ENCODE measurements at regions not wholly inside any gene's neighbourhood (a gene's known extent, or its start where the extent isn't known, plus 50 kb on each side); places are given as distances from the start of the nearest gene placed in this dataset.

DNA sequence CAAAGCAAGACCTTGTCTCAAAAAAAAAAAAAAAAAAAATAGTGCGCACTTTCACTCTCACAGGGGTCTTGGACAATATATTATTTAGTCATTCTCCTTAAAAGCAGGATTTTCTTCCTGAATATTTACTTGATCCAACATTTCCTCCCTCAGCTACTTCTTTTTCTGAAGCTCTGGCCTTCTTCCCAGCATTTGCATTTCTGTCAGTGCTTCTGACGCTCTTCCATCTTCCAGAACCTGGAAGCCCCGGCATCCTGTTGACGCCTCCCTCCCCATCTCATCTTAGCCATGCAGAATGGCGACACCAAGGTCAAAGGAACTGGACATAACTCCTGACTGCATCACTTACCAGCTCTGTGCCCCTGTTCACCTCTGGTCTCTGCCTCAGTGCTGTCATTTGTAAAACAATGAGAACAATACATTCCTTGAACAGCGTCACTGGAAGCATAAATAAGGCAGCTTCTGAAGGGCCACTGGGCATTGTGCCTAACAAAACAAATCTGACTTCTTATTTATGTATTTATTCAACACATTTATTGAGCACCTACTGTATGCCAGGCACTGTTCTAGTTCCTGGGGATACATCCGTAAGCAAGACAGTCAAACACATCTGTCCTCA, 90.9 kb upstream of the MDM1 start (continued):
- TF ChIP-seq ZBTB6 (tag by site-specific recombination; IDR thresholded peaks at IDR 0.05) (no peak), ZNF610 (tag by site-specific recombination; IDR thresholded peaks at IDR 0.05; ENCODE audit: borderline replicate concordance) (no peak), TSHZ1 (tag by site-specific recombination; IDR thresholded peaks at IDR 0.05; ENCODE audit: borderline replicate concordance) (no peak), ZNF175 (tag by site-specific recombination; IDR thresholded peaks at IDR 0.05) (no peak)
- TF ChIP-seq, protein P1, sequence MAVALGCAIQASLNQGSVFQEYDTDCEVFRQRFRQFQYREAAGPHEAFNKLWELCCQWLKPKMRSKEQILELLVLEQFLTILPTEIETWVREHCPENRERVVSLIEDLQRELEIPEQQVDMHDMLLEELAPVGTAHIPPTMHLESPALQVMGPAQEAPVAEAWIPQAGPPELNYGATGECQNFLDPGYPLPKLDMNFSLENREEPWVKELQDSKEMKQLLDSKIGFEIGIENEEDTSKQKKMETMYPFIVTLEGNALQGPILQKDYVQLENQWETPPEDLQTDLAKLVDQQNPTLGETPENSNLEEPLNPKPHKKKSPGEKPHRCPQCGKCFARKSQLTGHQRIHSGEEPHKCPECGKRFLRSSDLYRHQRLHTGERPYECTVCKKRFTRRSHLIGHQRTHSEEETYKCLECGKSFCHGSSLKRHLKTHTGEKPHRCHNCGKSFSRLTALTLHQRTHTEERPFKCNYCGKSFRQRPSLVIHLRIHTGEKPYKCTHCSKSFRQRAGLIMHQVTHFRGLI (tag by site-specific recombination; IDR thresholded peaks at IDR 0.05): no peak

DNA sequence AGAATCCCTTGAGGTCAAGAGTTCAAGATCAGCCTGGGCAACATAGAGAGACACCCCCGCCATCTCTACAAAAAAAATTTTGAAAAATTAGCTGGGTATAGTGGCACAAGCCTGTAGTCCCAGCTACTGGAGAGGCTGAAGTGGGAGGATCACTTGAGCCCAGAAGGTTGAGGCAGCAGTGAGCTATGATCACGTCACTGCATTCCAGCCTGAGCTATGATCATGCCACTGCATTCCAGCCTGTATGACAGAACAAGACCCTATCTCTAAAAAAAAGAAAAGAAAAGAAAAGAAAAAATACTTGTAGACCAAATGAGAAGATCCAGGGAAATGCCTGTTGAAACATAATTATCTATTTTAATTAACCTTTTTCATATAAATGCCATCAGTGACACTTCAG, 93.8 kb upstream of the MDM1 start:
- TF ChIP-seq SP2 (tag by site-specific recombination; IDR thresholded peaks at IDR 0.05) (no peak), TRIM28 (IDR thresholded peaks at IDR 0.05; ENCODE audit: borderline replicate concordance, low read length) (no peak)
- no peak overlapping the region for H3K27ac ChIP-seq (ENCODE audit: extremely low read depth, low read depth, low read length)
- POLR2A ChIA-PET: no interaction called here

GRCh38 chr12:68428211-68428610, 96.0 kb upstream of the MDM1 start:
- TF ChIP-seq KLF1 (tag by site-specific recombination; IDR thresholded peaks at IDR 0.05) (no peak), ZBTB7A (tag by site-specific recombination; IDR thresholded peaks at IDR 0.05; ENCODE audit: low read depth) (no peak), ZNF335 (tag by site-specific recombination; conservative IDR thresholded peaks at IDR 0.05) (no peak)
- TF ChIP-seq, protein P2, sequence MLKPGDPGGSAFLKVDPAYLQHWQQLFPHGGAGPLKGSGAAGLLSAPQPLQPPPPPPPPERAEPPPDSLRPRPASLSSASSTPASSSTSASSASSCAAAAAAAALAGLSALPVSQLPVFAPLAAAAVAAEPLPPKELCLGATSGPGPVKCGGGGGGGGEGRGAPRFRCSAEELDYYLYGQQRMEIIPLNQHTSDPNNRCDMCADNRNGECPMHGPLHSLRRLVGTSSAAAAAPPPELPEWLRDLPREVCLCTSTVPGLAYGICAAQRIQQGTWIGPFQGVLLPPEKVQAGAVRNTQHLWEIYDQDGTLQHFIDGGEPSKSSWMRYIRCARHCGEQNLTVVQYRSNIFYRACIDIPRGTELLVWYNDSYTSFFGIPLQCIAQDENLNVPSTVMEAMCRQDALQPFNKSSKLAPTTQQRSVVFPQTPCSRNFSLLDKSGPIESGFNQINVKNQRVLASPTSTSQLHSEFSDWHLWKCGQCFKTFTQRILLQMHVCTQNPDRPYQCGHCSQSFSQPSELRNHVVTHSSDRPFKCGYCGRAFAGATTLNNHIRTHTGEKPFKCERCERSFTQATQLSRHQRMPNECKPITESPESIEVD (tag by site-specific recombination; IDR thresholded peaks at IDR 0.05): no peak
- no peaks in the 10 kb centered on the region for H3K36me3 ChIP-seq (ENCODE audit: control insufficient read depth in 2 of 2, insufficient read depth in 1 of 2, low read length in 2 of 2)
- H3K4me1 ChIP-seq (ENCODE audit: control insufficient read depth, insufficient read depth, low read length): no peaks in the 10 kb centered on the region
- no peaks in the 10 kb centered on the region for H3K9me3 ChIP-seq (ENCODE audit: control insufficient read depth, insufficient read depth, low read depth, low read length)
- ChIA-PET POLR2A (interaction anchor here (0.5 kb wide), 1 partner anchor 35 kb away, joined by 4 read pairs; no protein-coding TSS in a partner anchor), CTCF (no interaction called here)
- no peak overlapping the region for H3K4me3 ChIP-seq (ENCODE audit: low read depth, low read length)
- no peak overlapping the region for H3K27ac ChIP-seq (ENCODE audit: extremely low read depth, low read depth, low read length)

More for the DNA sequence above, 93.8 kb upstream of the MDM1 start:
- H3K36me3 ChIP-seq (ENCODE audit: control insufficient read depth in 2 of 2, insufficient read depth in 1 of 2, low read length in 2 of 2): no peaks in the 10 kb centered on the region
- H3K4me1 ChIP-seq (ENCODE audit: control insufficient read depth, insufficient read depth, low read length): no peaks in the 10 kb centered on the region
- CTCF ChIA-PET: no interaction called here
- no peaks in the 10 kb centered on the region for H3K9me3 ChIP-seq (ENCODE audit: control insufficient read depth, insufficient read depth, low read depth, low read length)
- H3K4me3 ChIP-seq (ENCODE audit: low read depth, low read length): no peak overlapping the region

Data from HEK293 (cell line).